Right atrium auricular region (tissue), 2 donors: ENCODE measurements at regions not wholly inside any gene's neighbourhood (a gene's known extent, or its start where the extent isn't known, plus 50 kb on each side); places are given as distances from the start of the nearest gene placed in this dataset.

ENCODE experiments used
- DNase-seq: peaks from one replicate; pipeline ENCODE4 v3.0.0-alpha.2; 2019; ENCODE audit warnings: low spot score
- H3K27ac ChIP-seq, 2 donors: fragments of 200-600 bp; sonication (generic); 1 replicate in 1 of 2; 2 replicates in 1 of 2; pipeline ENCODE4 v1.5.1; 2016 to 2019
- H3K27me3 ChIP-seq, 2 donors: fragments of 200-600 bp; sonication (generic); one replicate each; pipeline versions ENCODE4 v1.5.1 to v1.6.0; 2017 to 2019
- H3K36me3 ChIP-seq: fragments of 200-600 bp; sonication (generic); one replicate; pipeline ENCODE4 v1.5.1; 2016
- H3K4me1 ChIP-seq, 2 donors: fragments of 200-600 bp; sonication (generic); one replicate each; pipeline versions ENCODE4 v1.5.1 to v1.6.0; 2017 to 2019
- H3K4me3 ChIP-seq, 2 donors: fragments of 200-600 bp; sonication (generic); 1 replicate in 1 of 2; 2 replicates in 1 of 2; pipeline ENCODE4 v1.5.1; 2017 to 2019; ENCODE audit warnings: mild to moderate bottlenecking in 1 of 2, moderate library complexity in 1 of 2
- H3K9me3 ChIP-seq, 2 donors: fragments of 200-600 bp; sonication (generic); one replicate each; pipeline ENCODE4 v1.5.1; 2019
- TF ChIP-seq, protein P1 (sequence below), 2 donors: fragments of 200-600 bp; sonication (generic); IDR thresholded peaks; one replicate each; pipeline ENCODE4 v1.5.1; 2019; ENCODE audit warnings: antibody characterized with exemption in 2 of 2

DNA sequence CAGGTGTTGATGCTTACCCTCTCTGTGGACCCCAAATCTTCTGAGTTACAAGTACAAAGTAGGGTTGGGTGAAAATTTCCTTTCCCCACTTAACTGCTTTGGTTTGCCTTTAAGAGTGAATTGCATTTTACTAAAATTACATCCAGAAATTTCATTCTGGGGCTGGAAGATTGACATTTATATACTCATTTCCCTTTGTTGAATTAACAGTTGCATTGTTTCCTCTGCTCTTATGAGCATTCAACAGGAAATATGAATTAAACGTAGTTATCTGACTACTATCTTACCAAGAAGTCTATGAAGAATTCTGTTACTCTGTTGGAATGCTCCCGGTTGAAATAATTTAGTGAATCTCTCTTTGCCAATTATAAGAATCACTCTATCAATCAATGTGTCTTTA is 1231.1 kb upstream of the NXPH2 start:
- H3K27me3 ChIP-seq: no peaks in the 10 kb centered on the region
- TF ChIP-seq, protein P1, sequence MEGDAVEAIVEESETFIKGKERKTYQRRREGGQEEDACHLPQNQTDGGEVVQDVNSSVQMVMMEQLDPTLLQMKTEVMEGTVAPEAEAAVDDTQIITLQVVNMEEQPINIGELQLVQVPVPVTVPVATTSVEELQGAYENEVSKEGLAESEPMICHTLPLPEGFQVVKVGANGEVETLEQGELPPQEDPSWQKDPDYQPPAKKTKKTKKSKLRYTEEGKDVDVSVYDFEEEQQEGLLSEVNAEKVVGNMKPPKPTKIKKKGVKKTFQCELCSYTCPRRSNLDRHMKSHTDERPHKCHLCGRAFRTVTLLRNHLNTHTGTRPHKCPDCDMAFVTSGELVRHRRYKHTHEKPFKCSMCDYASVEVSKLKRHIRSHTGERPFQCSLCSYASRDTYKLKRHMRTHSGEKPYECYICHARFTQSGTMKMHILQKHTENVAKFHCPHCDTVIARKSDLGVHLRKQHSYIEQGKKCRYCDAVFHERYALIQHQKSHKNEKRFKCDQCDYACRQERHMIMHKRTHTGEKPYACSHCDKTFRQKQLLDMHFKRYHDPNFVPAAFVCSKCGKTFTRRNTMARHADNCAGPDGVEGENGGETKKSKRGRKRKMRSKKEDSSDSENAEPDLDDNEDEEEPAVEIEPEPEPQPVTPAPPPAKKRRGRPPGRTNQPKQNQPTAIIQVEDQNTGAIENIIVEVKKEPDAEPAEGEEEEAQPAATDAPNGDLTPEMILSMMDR (IDR thresholded peaks at IDR 0.05): no peak

DNA sequence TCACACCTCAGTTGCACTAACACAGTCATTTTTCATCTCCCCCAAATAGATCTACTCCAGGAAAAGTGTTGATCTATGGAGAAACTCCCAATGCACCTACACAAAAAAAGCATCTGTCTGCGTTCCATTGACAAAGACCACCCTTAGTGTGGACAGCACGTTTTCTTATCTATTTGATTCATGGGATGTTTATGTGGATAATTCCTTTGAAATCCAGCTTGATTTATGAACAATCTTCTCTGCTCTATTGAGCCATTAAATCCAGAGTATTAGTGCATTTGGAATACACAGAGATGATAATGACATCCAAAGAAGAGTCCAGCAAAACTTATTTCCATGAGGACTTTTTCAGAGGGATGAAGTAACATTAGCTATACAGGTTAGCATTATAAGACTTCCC is 1221.9 kb upstream of the NXPH2 start:
- Histone ChIP-seq H3K9me3 (no peaks in the 10 kb centered on the region), H3K4me1 (no peaks in the 10 kb centered on the region), H3K36me3 (no peaks in the 10 kb centered on the region), H3K4me3 (no peak overlapping the region), H3K27ac (no peak overlapping the region), H3K27me3 (no peaks in the 10 kb centered on the region)
- TF ChIP-seq, protein P1 (IDR thresholded peaks at IDR 0.05): no peak
- no peak for DNase-seq

More for the DNA sequence above, 1231.1 kb upstream of the NXPH2 start:
- Histone ChIP-seq H3K4me1 (no peaks in the 10 kb centered on the region), H3K36me3 (no peaks in the 10 kb centered on the region), H3K27ac (no peak overlapping the region), H3K4me3 (no peak overlapping the region), H3K9me3 (no peaks in the 10 kb centered on the region)
- no peak for DNase-seq

DNA sequence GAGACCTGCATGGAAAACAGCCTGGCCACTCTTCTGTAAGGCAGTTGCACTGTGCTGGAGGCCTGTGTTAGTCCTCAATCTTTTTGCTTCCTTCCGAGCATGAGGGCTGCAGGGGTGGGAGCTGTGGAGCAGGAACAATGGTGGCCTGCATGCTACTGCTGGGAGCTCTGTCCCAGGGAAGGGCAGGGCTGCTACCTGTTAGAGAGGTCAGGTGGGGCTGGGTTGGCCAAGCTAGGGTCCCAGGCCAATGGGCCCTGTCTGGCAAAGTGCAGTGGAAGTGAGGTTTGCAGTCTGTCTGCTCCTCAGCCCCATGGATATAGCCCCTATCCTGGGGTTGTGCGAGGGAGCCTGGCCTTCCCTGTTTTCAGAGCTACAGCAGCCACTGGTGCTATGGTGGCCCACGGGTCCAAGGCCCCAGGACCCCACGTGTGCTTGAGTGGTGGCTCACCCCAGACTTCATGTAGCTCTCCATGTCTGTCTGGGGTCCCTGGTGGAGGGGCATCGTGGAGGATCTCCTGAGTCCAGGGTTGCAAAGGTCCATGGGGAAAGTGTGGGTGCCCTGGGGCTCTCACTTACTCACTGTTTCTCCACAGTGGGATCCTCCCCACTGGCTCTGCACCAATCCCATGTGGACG is 1212.6 kb upstream of the NXPH2 start:
- TF ChIP-seq, protein P1 (IDR thresholded peaks at IDR 0.05): no peak

DNA sequence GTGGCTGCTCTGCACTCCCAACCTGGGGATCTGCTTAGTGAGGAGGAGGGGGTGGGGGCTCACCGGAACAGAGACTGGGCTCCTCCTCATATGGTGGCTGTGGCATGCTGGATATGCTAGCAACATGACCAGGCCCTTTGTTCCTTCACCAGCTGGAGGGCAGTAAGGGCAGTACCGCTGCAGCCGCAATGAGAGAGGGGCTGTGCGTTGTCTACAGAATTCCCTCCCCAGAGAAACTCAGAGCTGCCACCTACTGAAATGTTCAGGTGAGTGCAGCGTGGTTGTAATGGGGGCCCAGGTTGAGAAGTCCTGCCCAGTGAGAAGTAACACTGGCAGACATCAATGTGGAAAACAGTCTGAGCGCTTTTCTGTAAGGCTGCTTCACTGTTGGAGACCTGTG is 1211.9 kb upstream of the NXPH2 start:
- no peaks in the 10 kb centered on the region for H3K27me3 ChIP-seq
- H3K4me1 ChIP-seq: no peaks in the 10 kb centered on the region
- no peaks in the 10 kb centered on the region for H3K9me3 ChIP-seq
- no peak overlapping the region for H3K27ac ChIP-seq
- TF ChIP-seq, protein P1 (IDR thresholded peaks at IDR 0.05): no peak
- no peak overlapping the region for H3K4me3 ChIP-seq
- no peaks in the 10 kb centered on the region for H3K36me3 ChIP-seq
- no peak for DNase-seq

More for the DNA sequence above, 1212.6 kb upstream of the NXPH2 start:
- no peaks in the 10 kb centered on the region for H3K4me1 ChIP-seq
- no peaks in the 10 kb centered on the region for H3K27me3 ChIP-seq
- H3K36me3 ChIP-seq: no peaks in the 10 kb centered on the region
- no peak overlapping the region for H3K27ac ChIP-seq
- H3K4me3 ChIP-seq: no peak overlapping the region
- no peak for DNase-seq
- H3K9me3 ChIP-seq: no peaks in the 10 kb centered on the region

DNA sequence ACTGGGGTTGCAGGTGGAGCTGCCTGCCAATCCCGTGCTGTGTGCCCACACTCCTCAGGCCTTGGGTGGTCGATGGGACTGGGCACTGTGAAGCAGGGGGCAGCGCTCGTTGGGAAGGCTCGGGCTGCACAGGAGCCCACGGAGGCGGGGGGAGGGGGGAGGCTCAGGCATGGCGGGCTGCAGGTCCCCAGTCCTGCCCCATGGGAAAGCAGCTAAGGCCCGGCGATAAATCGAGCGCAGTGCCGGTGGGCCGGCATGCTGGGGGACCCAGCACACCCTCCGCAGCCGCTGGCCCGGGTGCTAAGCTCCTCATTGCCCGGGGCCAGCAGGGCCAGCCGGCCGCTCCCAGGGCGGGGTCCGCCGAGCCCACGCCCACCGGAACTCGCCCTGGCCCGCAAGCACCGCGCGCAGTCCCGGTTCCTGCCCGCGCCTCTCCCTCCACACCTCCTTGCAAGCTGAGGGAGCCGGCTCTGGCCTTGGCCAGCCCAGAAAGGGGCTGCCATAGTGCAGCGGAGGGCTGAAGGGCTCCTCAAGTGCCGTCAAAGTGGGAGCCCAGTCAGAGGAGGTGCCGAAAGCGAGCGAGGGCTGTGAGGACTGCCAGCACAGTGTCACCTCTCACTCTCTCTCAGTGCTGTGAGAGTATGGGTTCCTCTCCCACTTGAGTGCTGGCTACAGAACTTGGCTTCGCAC is 1210.6 kb upstream of the NXPH2 start:
- Histone ChIP-seq H3K36me3 (no peaks in the 10 kb centered on the region), H3K27ac (no peak overlapping the region), H3K4me3 (no peak overlapping the region), H3K4me1 (no peaks in the 10 kb centered on the region), H3K27me3 (no peaks in the 10 kb centered on the region), H3K9me3 (no peaks in the 10 kb centered on the region)
- no peak for DNase-seq
- TF ChIP-seq, protein P1 (IDR thresholded peaks at IDR 0.05): no peak
